T-helper 1 cell treated with Interleukin-12 subunit alpha and Interleukin-12 subunit beta and Interleukin-4 antibody, amounts not matched to agents 30 ng/mL and 1 ng/mL, for 36 hours (primary cell): ENCODE measurements at regions not wholly inside any gene's neighbourhood (a gene's known extent, or its start where the extent isn't known, plus 50 kb on each side); places are given as distances from the start of the nearest gene placed in this dataset.
"Not testable (repeated sequence)": the region's sequence is repeated elsewhere in the genome, so short reads cannot be mapped to it uniquely, and the experiment has no call there.

Experiments used
- intact Hi-C: fragments of 100-400 bp; cut with micrococcal nuclease; formaldehyde crosslinking; loops from one replicate; pipeline ENCODE4 v1.15.1; 2024

- intact Hi-C loops, result no loop called here
Observed at GRCh38 chr6:51472745-51473487, 614.5 kb downstream of the PKHD1 start.

DNA sequence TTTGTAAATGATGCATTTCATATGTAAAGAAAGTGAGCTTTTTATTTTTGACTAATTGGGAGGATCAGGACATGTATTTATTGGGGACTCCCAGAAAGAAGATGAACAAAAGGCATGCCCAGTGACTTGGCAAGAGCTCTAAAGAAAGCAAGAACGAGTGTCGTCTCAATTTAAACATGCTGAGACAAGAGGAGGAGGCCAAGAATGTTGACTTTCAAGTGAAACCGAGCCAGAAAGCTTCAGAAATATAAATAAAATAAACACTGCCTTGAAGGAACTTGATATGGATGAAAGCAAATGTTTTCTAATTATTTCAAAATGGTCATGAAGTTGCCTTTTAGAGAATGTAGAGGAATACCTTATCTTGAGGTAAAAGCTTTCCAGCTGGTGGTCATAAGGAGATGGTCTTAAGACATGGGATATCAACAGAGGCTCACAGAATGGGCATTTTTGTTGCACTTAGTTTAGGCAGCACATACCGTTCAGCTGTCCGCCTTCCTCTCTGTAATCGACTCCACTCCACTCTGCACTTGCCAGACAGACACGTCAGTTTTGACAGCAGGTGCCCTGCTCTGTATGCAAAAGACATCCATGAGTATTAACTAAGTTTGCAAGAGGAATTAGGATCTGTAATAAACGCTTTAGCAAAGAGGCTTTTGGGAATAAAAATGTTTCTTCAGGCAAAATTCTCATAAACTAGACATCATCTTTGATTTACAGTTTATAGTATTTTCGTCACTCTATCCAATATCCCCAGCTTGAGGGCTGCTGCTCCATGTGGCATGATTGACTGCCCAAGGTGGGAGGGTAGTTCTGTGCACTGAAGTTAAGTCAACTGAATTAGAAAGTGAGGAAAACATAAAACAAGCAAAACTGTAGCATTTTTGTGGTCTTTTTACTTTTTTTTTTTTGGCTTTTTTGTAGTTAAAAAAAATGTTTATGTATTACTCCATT is 613.1 kb downstream of the PKHD1 start:
- intact Hi-C loops, result no loop called here

DNA sequence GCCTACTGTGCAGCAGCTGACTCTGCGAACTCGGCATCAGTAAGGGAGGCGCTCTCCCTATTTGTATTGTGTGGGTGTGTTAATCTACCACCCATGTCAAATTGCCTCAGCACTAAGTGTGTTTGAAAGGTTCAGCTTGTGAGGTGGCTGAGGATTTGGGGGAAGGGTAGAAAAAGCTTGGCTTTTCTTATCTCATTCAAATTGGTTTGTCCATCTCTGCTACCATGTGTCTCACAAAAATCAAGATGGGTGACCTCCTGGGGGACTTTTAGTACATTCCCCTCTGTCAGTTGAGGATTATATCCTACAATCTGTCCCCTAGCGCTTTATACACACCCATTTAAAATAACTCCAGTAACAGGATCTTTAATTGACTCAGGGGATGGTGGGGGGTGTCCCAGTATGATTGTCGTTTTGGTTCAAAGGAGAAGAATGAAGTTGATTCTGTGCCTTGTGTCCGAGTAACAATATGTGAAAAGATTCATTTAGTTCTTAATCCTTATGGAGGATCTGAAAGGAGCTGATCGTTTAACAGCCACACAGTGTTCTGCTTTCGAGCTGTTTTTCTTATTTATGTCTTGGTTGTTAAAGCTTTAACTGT is 609.6 kb downstream of the PKHD1 start:
- intact Hi-C loops, result no loop called here

DNA sequence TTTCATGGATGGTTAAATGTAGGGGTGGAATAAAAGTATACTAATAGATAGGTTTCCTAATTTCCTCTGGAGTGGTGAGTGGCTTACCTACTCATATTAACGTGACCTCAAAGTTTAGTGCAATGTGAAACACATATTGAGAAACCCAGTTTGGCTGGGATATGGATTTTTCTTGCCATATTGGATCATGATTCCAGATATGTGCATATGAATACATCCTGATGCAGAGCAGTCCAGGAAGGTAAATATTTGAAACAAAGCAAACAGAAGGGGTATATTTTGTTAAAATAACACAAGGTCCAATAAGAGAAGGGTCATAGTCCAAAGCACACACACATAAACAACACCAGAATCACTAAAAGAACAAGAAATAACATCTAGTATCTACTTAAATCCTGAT is 608.1 kb downstream of the PKHD1 start:
- intact Hi-C loops, result no loop called here

DNA sequence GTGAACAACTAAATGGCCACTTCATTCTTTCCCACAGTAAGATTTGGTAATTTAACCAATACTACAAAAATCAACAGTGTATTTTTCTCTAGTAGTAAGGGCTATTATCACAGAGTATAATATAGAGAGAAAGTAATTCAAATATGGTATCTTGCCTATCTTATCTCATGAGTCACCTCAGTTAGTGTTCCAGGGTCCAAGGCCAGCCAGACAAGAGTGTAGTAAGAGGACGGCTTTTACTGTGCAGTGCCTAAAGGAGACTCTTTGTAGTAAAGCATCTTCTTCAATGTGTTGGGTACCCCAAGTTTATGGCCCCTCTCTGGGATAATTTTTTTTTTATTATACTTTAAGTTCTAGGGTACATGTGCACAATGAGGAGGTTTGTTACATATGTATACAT is 607.4 kb downstream of the PKHD1 start:
- intact Hi-C loops, result no loop called here

GRCh38 chr6:51485869-51486268 is 601.5 kb downstream of the PKHD1 start:
- intact Hi-C loops, result not testable (repeated sequence)

DNA sequence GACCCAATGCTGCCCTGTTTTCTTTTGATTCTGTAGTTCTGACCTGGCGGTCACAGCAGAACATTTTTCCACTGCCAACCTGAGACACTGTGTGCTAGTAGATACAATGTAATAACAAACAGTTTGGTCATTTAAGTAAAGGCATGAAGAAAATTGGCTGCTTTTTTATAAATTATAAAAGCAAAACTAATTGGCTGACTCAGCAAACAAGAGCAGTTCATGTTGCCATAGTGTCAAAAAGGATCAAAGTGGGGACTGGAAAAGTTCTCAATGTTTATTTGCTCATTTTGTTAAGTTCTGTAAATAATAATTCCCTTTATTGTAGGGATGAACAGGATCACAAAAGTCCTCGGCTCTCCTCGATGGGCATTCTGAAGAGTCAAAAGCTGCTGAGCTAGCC is 599.5 kb downstream of the PKHD1 start:
- intact Hi-C loops, result no loop called here

DNA sequence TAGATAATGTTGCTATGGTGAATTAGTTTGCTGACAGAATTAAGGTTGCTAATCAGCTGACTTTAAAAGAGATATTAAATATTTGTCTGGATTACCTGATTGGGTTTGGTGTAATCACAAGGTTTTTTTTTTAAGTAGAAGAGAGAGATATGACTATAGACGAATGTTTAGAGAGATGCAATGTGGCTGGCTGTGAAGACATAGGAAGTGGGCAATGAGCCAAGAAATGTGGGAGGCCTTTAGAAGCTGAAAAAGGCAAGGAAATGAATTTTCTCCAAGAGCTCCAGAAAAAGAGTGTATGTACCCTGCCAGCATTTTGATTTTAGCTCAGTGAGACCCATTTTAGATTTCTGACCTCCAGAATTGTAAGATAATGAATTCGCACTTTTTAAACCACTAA is 598.3 kb downstream of the PKHD1 start:
- intact Hi-C loops, result no loop called here

DNA sequence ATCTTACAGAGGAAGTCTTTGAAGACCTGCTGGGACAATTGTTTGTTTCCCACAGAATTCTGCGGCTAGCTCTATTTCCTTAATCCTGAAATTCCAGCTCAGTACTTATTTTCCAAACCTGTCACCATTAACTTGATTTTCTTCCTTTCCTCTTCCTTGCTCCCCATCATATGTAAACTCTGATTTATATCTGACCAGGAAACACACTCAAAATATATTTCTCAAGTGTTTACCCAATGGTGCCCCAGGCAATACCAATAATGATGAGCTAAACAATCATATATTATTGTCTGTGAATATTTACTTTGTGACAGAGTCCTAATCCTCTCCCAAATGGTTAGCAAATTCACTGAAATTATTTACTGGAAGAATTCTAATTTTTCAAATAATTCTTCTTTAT is 597.3 kb downstream of the PKHD1 start:
- intact Hi-C loops, result no loop called here

- intact Hi-C loops, result no loop called here
Observed at GRCh38 chr6:51494342-51494741, 593.1 kb downstream of the PKHD1 start.

- intact Hi-C loops, result no loop called here
Observed at GRCh38 chr6:51495096-51495495, 592.3 kb downstream of the PKHD1 start.

GRCh38 chr6:51495610-51496396 is 591.6 kb downstream of the PKHD1 start:
- intact Hi-C loops, result no loop called here

DNA sequence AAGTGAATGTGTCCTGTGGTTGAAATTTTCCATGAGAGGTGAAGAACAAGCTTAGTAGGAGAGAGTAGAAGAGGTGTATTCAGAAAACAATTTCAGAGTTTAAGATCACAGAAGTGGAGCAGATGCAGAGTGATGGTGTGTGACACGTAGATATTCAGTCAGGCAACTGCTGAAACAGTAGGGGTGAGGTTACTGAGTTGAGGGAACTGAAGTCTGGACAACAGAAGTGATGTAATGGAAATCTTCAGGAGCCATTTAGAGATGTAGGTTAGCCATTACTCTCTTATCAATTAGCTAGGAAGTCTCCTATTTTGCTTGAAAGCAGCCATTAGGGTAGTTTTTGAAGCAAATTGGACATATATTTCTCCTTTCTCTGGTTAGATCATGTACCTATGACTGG is 584.4 kb downstream of the PKHD1 start:
- intact Hi-C loops, result no loop called here

- intact Hi-C loops, result no loop called here
Observed at GRCh38 chr6:51505434-51505833, 582.0 kb downstream of the PKHD1 start.

DNA sequence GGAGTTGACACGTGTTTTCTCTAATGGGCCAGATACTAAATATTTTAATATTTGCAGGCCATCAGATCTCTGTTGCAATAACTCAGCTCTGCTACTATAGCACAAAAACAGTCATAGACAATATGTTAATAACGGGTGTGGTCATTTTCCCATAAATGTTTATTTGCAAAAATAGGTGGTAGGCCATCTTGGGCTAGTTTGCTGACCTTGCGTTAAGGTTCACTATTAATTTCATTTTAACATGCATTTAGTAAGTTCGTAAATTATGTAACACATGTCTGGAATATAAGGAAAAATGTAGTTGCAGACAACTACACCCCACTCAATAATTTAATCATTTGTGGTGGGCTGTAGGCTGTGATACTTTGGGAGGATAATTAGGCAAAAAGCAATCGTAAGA is 577.8 kb downstream of the PKHD1 start:
- intact Hi-C loops, result no loop called here

GRCh38 chr6:51511081-51511480 is 576.3 kb downstream of the PKHD1 start:
- intact Hi-C loops, result no loop called here

- intact Hi-C loops, result no loop called here
Observed at GRCh38 chr6:51513891-51514747, 573.3 kb downstream of the PKHD1 start.

GRCh38 chr6:51514748-51515402 is 572.5 kb downstream of the PKHD1 start:
- intact Hi-C loops, result no loop called here

GRCh38 chr6:51526049-51526448 is 561.4 kb downstream of the PKHD1 start:
- intact Hi-C loops, result no loop called here

- intact Hi-C loops, result no loop called here
Observed at GRCh38 chr6:51526922-51527321, 560.5 kb downstream of the PKHD1 start.
